NOMO-1 (cell line): ENCODE measurements at regions not wholly inside any gene's neighbourhood (a gene's known extent, or its start where the extent isn't known, plus 50 kb on each side); places are given as distances from the start of the nearest gene placed in this dataset.

ENCODE experiments used
- DNase-seq, 2 experiments: peaks; one replicate each; lab custom pipeline; 2025; ENCODE audit not compliant: unreplicated experiment in 2 of 2; lab: John Stamatoyannopoulos, UW

- no peak for DNase-seq
These were observed 59.0 kb downstream of the RPS29 start for GRCh38 chr14:49527221-49527620.

GRCh38 chr14:49526101-49526500 is 60.1 kb downstream of the RPS29 start:
- no peak for DNase-seq

GRCh38 chr14:49516286-49516685 is 69.9 kb downstream of the RPS29 start:
- no peak for DNase-seq

GRCh38 chr14:49512571-49512970 is 73.6 kb downstream of the RPS29 start:
- DNase-seq, result no peak

GRCh38 chr14:49512147-49512551 is 74.0 kb downstream of the RPS29 start:
- DNase-seq, result no peak

- no peak for DNase-seq
These were observed 78.1 kb downstream of the RPS29 start for GRCh38 chr14:49508124-49508523.

- DNase-seq, result no peak
These were observed 79.5 kb downstream of the RPS29 start for GRCh38 chr14:49506650-49507049.

- DNase-seq, result no peak
These were observed 81.0 kb downstream of the RPS29 start for GRCh38 chr14:49505041-49505766.

- peak; percentile 62 to 67 for DNase-seq
These were observed 88.3 kb downstream of the RPS29 start for GRCh38 chr14:49497725-49498348.

- DNase-seq, result no peak
These were observed 88.9 kb downstream of the RPS29 start for GRCh38 chr14:49497267-49497666.

GRCh38 chr14:49494836-49495235 is 91.3 kb downstream of the RPS29 start:
- DNase-seq, result no peak

GRCh38 chr14:49493557-49493956 is 92.6 kb downstream of the RPS29 start:
- DNase-seq, result no peak

GRCh38 chr14:49492151-49492550 is 94.0 kb downstream of the RPS29 start:
- DNase-seq, result no peak

- DNase-seq, result no peak
These were observed 96.8 kb downstream of the RPS29 start for GRCh38 chr14:49489341-49489740.

- no peak for DNase-seq
These were observed 98.9 kb downstream of the RPS29 start for GRCh38 chr14:49487238-49487637.

GRCh38 chr14:49485290-49485689 is 100.9 kb downstream of the RPS29 start:
- DNase-seq, result no peak

- DNase-seq, result no peak
These were observed 102.0 kb downstream of the RPS29 start for GRCh38 chr14:49484180-49484579.

- DNase-seq, result no peak
These were observed 102.9 kb downstream of the RPS29 start for GRCh38 chr14:49483268-49483667.

- DNase-seq, result no peak
These were observed 105.1 kb downstream of the RPS29 start for GRCh38 chr14:49480979-49481498.

- no peak for DNase-seq
These were observed 106.0 kb downstream of the RPS29 start for GRCh38 chr14:49480053-49480760.

GRCh38 chr14:49479432-49479831 is 106.7 kb downstream of the RPS29 start:
- DNase-seq, result no peak

- no peak for DNase-seq
These were observed 107.4 kb downstream of the RPS29 start for GRCh38 chr14:49478784-49479183.
